ENCODE measurements at regions not wholly inside any gene's neighbourhood (a gene's known extent, or its start where the extent isn't known, plus 50 kb on each side); places are given as distances from the start of the nearest gene placed in this dataset.
A peak's percentile ranks its signal among the peaks of the same experiment; 100 is the strongest.
"Not testable (repeated sequence)": the region's sequence is repeated elsewhere in the genome, so short reads cannot be mapped to it uniquely, and the experiment has no call there.

DNA sequence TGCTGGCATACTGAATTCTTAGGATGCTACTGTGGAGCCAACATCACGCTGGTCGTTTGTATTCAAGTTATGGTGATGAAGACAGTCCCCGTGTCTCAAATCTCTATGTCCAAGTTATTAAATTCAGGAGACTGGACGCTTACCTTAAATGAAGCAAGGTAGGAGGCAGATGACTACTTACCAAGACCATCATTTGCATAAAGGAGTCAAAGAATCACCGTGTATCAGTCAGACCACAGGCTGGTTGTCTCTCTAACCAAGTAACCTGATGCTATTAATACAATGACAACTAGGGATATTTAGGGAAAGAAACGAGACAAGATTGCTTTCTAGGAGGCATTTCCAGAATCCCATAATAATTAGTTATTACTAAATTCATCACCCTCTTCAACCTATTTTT lies 78.1 kb upstream of the FRMD6 start:
- DNase-seq (ENCODE audit: low spot score) (no peak), FAIRE-seq (no peak)

DNA sequence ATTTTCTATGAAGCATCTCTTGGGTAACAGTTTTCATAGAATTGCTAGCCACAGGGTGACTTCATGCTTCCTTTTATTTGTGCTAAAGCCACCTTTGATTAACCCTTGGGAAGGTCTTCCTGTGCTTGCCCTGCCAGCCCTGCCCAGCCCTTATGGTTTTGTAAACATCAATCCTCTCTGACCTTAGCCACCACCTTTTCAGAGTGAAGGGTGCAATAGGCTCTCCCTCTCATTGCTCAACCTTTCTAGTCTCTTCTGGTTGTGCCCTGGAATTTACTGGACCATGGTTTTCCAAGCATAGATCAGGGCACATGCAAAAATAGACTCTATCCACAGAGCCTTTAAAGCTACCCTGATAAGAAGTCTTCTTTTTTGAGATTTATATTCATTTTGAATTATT lies 77.7 kb upstream of the FRMD6 start:
- FAIRE-seq (no peak), DNase-seq (ENCODE audit: low spot score) (no peak)

DNA sequence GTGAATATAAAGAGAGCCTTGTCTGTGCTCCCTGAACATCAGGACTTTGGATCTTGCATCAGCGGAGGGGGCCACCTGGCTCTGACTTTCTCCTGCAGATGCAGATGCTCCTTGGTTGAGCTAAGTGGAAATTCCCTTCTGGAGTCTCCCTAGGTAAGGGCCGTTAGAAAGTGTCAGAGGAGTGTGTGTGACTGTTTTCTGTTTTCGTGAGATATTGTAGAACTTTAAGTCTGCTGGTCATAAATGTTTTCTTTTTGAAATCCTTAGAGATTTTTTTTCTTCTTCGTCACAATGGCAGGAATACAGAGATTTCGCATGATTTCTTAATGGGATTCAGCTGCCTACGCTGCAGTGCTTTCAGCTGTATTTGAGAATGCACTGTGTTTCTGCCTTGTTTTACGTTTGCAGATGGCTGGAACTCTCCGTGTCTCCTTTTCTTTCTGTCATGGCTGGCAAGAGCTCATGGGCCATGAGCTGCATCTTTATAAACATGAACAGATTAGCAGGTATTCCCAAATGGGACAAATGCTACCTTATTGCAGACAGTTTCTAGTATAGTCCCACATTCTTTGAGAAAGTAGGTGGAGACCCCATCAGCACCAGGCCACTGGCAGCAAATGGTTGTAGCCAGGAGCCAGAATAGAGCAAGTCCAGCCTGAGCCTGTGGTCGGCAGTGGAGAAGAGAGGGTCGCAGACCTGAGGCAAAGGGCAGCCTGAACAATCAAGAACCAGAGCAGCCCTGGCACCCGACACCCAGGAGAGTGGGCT lies 76.2 kb upstream of the FRMD6 start:
- FAIRE-seq, result no peak

DNA sequence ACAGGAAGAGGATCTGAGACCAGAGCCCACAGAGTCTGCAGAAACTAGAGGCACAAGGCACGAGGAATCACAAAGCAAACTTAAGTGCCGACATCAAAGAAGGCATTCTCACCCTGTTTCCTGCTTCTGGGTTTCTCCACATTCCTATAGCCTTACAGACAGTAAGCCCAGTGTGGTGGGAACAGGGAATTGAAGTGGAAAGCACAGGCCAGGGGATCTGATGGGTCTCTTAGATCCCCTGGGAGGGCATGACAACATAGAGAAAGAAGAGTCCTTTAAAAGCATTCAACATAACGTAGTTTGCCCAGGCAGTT lies 75.6 kb upstream of the FRMD6 start:
- no peak for DNase-seq (ENCODE audit: low spot score)
- FAIRE-seq, result peak; percentile 79

More for the DNA sequence above, 76.2 kb upstream of the FRMD6 start:
- DNase-seq (ENCODE audit: low spot score), result no peak

DNA sequence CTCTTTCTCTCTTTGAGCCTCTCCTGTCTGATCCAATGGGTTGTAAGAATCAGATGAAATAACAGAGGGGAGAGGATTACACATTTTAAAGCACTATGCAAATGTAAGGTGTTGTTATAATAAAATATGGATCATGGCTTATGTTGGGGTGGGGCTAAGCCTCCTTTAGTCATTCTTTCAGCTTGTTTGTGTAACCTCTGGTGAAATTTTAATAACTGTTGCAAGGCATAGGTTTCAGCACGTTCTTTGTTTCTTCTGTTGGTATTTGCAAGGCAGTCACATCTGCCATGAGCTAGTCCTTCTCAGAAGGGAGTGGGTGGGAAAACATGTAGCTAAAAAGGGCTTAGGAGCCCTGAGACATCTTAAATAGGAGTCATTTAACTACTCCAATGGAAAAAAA lies 74.8 kb upstream of the FRMD6 start:
- DNase-seq (ENCODE audit: low spot score) (no peak), FAIRE-seq (no peak)

DNA sequence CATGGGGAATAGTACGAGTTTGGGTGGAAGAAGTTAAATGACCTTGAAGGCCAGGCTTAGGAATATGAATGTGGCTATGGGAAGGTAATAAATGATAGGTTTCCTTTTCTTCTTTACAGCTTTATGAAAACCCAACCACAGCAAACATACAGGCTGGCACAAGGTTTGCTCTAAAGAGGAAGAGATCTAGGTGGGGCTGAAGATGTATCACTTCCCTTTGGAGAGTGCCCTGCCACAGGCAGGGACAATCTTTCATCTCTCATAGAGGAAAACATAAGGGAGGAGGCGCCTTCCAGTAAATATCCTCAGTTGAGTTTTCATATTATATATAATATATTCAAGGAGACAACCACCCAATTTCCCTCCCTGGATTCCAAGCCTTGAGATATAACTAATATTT lies 72.9 kb upstream of the FRMD6 start:
- peak; percentile 17 for FAIRE-seq

DNA sequence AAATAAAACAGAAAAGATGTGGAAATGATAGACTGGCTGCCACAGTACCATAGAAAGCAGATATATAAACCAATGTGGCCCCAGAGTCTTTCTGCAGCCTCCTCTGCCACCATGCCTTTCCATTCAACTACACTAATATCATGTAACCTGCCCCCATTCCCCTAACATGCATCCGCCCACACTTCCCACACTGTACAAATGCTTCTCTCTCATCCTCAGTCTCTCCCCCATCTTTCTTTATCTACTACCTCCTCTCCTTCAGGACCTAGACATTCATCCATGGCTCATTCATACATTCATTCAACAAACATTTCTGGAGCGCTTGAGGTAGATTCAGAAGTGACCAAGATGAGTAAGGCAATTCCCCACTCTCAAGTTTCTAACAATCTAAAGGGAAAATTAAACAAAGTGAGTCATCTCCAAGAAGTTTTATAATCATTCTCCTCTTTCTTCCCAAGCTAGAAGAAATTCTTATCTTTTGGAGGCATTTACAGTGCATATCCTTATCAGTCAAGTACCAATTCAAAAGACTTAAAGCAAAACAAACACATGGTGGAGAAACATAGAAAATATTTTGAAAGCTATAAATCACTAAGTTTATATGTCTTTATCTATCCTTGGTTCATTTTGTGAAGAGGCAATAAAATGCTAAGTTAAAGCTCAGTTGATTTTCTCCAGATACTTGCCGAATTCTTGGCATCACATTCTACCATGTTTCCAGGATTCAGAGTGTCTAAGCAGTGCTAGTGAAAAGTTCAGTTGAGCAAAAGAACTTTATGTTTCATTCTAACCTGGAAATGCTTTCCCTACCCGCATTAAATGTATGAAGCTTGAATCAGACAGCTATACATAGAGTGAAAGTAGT lies 70.5 kb upstream of the FRMD6 start:
- DNase-seq (ENCODE audit: low spot score) (no peak), FAIRE-seq (peak; percentile 58)

More for the DNA sequence above, 72.9 kb upstream of the FRMD6 start:
- DNase-seq (ENCODE audit: low spot score), result no peak

DNA sequence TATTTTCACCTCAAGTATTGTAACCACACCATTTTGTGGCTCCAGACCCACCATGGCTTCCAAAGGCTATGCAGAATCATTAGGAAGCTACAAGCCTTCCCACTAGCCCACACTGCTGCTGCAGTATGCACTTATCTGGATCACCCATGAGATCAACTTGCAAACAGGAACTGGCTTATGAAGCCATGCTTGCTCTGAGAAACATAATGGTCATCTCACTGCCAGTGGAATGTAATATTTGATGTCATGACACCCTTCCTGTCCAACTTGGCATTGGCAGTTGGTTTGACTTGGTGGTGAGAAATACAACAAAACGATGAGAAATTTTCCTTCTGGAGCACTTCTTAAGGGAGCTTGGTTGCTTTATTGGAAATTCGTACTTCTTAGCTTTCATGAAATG lies 69.3 kb upstream of the FRMD6 start:
- FAIRE-seq (peak; percentile 62), DNase-seq (ENCODE audit: low spot score) (no peak)

DNA sequence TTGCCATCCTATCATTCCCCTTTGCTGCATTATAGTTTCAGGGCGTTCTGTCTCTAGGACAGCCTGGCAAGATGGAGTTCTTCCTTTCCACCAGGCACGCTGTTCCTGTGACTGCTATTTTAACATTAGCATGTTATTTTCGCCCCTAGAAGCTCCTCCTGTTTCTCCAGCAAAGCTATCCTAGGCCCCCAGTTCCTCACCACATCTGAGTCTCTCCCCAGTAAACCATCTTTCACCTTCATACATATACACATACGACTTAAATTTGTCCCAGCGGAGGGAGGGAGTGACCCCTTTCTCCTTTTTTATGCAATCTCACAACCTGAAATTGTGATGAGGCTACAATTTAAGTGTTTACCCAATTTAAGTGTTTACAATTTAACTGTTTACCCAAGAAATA lies 66.7 kb upstream of the FRMD6 start:
- DNase-seq (ENCODE audit: low spot score) (no peak), FAIRE-seq (no peak)

DNA sequence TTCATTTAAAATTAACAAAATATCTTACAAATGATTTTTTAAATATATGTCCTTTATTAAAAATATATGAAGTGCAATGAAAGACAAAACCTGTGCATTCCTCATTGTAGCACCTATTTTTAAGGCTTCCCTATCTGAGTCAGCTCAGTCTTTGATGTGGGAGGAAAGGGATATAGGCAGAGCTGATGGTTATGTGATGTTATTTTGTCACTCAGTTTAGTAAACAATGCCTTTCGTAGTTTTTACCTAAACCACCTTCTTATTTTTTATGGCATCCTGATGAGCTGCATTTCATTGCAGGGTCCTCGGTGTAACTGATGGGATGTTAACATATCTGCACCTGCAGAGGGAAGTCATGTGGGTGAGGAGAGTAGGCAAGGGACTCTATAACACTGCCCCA lies 58.9 kb upstream of the FRMD6 start:
- no peak for DNase-seq (ENCODE audit: low spot score)
- FAIRE-seq, result no peak

DNA sequence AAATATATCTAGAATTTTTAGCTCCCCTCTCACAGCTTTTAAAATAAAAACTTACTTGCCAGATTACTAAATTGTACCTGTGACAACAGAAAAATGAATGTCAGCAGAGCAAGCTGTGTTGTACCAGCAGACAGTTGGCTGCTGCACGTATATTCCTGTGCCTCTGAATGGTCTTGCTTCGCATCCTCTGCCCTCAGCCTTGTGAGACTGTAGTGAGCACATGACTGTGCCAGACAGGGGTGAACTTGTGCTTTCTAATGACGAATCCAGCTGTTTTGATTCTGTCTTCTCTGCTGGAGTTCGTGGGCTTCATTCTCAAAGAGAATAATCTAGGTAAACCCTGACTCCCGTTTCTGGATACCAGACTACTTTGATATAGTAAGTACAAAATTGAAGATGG lies 58.3 kb upstream of the FRMD6 start:
- FAIRE-seq (no peak), DNase-seq (ENCODE audit: low spot score) (no peak)

DNA sequence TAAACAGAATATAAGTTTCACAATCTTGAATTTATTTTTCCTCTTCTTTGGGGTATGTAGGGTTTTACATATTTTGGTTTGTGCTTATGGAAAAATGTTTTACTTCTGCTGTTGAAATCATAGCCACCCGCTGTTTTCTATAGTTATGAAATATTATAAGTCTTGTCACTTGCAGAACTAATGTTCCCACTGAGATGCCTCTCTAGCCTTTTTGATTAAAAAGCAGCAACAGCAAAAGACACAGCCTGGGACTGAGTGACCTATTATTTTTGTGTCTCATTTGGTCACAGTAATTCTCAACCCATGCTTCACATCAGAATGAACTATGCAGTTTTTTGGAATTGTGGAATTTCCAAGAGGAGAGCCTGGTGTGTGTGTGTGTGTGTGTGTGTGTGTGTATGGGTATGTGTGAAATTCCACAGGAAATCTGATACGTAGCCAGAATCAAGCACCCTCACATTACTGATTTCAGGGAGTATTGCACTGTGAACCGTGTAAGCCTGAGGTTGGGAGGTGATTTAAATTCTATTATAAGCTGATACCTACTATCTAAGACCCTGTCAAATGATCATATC lies 55.7 kb upstream of the FRMD6 start:
- DNase-seq (ENCODE audit: low spot score) (no peak), FAIRE-seq (no peak)

DNA sequence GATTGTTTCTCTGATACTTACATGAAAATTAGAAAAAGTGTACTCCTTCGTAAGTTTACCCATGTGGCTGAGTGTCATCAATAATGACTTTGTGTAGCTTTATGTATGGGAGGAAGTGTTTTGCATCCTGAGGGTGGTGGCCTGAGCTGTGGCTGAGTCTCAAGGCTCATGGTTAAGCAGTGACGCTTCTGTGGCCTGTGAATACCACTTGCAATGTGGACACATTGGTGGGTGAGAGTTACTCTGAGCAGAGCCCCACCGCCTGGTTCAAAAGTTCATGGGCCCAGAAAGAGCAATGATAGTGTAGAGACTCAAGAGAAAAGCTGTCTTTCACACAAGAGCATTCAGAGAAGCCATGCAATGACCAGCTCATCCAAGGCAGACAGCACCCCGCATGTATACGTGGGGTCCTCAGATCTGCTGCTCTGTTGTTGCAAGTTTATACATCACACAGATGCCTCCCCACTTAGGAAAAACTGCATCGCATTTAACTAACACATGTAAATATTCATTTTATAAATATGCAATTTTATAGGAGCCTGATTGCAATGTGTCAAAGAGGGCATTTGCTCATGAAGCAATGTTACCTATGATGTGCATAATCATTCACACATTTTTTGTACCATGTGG lies 55.1 kb upstream of the FRMD6 start:
- FAIRE-seq, result no peak
- no peak for DNase-seq (ENCODE audit: low spot score)

DNA sequence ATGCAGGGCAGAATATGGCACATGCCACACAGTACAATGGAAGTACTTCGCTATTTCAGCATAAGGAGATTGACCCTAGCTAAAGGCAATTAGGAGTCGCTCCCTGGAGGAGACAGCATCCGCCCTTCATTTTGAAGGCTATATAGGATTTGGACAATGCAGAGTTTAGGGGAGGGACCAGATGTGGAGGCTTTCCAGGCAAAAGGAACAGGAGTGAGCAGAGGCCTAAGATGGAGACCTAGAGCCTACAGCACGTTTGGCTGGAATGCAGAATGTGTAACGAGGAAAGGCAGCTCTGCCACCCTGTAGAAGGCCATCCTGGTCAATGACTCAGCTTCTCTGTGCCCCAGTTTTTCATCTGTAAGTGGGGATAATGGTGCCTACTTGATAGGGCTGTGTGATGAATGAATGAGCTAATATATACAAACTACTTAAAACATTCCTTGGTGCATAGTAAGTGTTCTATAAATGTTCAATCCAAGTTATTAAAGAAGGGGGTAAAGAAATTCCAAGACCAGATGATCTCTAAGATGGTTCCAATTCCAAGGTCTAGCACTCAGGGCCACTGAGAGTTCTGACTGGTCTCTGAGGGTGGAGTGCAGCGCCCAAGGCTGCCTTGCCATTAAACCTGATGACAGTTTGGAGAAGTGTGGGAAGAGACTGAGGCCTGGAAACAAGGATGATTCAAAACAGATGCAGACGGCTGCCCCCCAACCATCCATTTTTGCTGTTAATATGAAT lies 54.3 kb upstream of the FRMD6 start:
- FAIRE-seq, result peak; percentile 59
- DNase-seq (ENCODE audit: low spot score), result no peak

DNA sequence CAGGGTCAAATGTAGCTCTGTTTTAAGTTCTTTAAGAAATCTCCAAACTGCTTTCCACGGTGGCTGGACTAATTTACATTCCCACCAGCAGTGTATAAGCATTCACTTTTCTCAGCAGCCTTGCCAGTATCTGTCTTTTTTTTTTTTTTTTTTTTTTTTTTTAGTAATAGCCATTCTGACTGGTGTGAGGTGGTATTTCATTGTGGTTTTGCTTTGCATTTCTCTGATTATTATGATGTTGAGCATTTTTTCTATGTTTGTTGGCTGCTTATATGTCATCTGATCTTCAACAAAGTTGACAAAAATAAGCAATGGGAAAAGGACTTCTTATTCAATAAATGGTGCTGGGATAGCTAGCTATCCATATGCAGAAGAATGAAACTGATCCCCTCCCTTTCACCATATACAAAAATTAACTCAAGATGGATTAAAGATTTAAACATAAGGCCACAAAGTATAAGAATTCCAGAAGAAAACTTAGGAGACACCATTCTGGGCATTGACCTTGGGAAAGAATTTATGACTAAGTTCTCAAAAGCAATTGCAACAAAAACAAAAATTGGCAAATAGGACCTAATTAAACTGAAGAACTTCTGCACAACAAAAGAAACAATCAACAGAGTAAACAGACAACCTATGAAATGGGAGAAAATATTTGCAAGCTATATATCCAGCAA lies 52.6 kb upstream of the FRMD6 start:
- not testable (repeated sequence) for DNase-seq (ENCODE audit: low spot score); FAIRE-seq

DNA sequence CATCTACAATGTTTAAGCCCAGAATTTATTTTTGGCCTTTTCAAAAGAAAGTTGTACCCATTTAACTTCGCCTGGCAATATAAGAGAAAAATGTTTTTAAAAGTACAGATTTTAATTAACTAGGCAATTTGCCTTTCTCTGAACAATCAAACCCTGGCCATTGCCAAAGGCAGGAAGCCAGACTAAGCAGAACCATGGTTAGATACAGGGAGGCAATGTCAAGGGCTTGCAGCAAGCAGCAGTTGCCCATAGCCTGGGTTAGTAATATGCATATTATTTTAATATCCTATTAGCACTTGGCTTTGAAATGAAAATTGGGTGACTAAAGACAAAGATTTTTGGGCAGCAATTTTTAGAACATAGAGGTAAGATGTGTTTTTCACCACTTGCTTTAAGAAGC lies 51.1 kb upstream of the FRMD6 start:
- DNase-seq (ENCODE audit: low spot score) (no peak), FAIRE-seq (no peak)

All from urothelium cell line (cell line).